ENCODE measurements at regions not wholly inside any gene's neighbourhood (a gene's known extent, or its start where the extent isn't known, plus 50 kb on each side); places are given as distances from the start of the nearest gene placed in this dataset.

GRCh38 chr5:153101235-153102180 is 389.0 kb upstream of the GRIA1 start:
- H3K27me3 ChIP-seq (ENCODE audit: control insufficient read depth, insufficient read depth, low read length) = no peaks in the 10 kb centered on the region
- TF ChIP-seq, protein P1, sequence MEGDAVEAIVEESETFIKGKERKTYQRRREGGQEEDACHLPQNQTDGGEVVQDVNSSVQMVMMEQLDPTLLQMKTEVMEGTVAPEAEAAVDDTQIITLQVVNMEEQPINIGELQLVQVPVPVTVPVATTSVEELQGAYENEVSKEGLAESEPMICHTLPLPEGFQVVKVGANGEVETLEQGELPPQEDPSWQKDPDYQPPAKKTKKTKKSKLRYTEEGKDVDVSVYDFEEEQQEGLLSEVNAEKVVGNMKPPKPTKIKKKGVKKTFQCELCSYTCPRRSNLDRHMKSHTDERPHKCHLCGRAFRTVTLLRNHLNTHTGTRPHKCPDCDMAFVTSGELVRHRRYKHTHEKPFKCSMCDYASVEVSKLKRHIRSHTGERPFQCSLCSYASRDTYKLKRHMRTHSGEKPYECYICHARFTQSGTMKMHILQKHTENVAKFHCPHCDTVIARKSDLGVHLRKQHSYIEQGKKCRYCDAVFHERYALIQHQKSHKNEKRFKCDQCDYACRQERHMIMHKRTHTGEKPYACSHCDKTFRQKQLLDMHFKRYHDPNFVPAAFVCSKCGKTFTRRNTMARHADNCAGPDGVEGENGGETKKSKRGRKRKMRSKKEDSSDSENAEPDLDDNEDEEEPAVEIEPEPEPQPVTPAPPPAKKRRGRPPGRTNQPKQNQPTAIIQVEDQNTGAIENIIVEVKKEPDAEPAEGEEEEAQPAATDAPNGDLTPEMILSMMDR (IDR thresholded peaks at IDR 0.05; ENCODE audit: insufficient read depth, low read length, poor library complexity, severe bottlenecking) = no peak

GRCh38 chr5:153116916-153117315 is 373.6 kb upstream of the GRIA1 start:
- DNase-seq (ENCODE audit: low read depth) = no peak
- Histone ChIP-seq H3K27me3 (ENCODE audit: control insufficient read depth, insufficient read depth, low read length) (no peaks in the 10 kb centered on the region), H3K4me3 (ENCODE audit: low read depth, low read length) (no peak overlapping the region), H3K36me3 (ENCODE audit: control insufficient read depth, insufficient read depth, low read length) (no peaks in the 10 kb centered on the region)
- TF ChIP-seq, protein P1 (IDR thresholded peaks at IDR 0.05; ENCODE audit: insufficient read depth, low read length, poor library complexity, severe bottlenecking) = no peak

More at GRCh38 chr5:153101235-153102180, 389.0 kb upstream of the GRIA1 start:
- no peak overlapping the region for H3K4me3 ChIP-seq (ENCODE audit: low read depth, low read length)
- no peak for DNase-seq (ENCODE audit: low read depth)
- H3K36me3 ChIP-seq (ENCODE audit: control insufficient read depth, insufficient read depth, low read length) = no peaks in the 10 kb centered on the region

- no peak for DNase-seq (ENCODE audit: low read depth)
- TF ChIP-seq, protein P1 (IDR thresholded peaks at IDR 0.05; ENCODE audit: insufficient read depth, low read length, poor library complexity, severe bottlenecking) = no peak
- H3K4me3 ChIP-seq (ENCODE audit: low read depth, low read length) = no peak overlapping the region
- no peaks in the 10 kb centered on the region for H3K36me3 ChIP-seq (ENCODE audit: control insufficient read depth, insufficient read depth, low read length)
- H3K27me3 ChIP-seq (ENCODE audit: control insufficient read depth, insufficient read depth, low read length) = no peaks in the 10 kb centered on the region
Measured at GRCh38 chr5:153118018-153118417, 372.5 kb upstream of the GRIA1 start.

- Histone ChIP-seq H3K4me3 (ENCODE audit: low read depth, low read length) (no peak overlapping the region), H3K36me3 (ENCODE audit: control insufficient read depth, insufficient read depth, low read length) (no peaks in the 10 kb centered on the region), H3K27me3 (ENCODE audit: control insufficient read depth, insufficient read depth, low read length) (no peaks in the 10 kb centered on the region)
- TF ChIP-seq, protein P1 (IDR thresholded peaks at IDR 0.05; ENCODE audit: insufficient read depth, low read length, poor library complexity, severe bottlenecking) = no peak
- DNase-seq (ENCODE audit: low read depth) = no peak
Measured at GRCh38 chr5:153122403-153122802, 368.1 kb upstream of the GRIA1 start.

DNA sequence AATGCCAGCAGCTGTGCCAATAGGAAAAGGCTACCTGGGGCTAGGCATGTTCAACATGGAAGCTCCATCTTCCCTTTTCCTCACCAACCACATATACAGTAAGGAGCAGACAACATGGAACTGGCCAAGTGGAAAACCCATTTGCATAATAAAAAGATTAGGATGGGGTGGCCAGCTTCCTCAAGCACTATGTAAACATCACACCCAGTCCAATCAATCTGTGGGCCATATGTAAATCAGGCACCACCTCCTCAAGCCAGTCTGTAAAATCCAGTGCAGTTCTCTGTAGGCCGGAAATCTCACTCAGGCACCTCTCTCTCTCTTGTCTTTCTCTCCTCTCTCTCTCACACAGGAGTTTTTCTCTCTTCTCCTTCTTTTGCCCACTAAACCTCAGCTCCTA is 360.2 kb upstream of the GRIA1 start:
- TF ChIP-seq, protein P1 (IDR thresholded peaks at IDR 0.05; ENCODE audit: insufficient read depth, low read length, poor library complexity, severe bottlenecking) = no peak
- Histone ChIP-seq H3K27me3 (ENCODE audit: control insufficient read depth, insufficient read depth, low read length) (no peaks in the 10 kb centered on the region), H3K36me3 (ENCODE audit: control insufficient read depth, insufficient read depth, low read length) (no peaks in the 10 kb centered on the region), H3K4me3 (ENCODE audit: low read depth, low read length) (no peak overlapping the region)
- no peak for DNase-seq (ENCODE audit: low read depth)

Measured in kidney epithelial cell (primary cell).